ENCODE measurements at regions not wholly inside any gene's neighbourhood (a gene's known extent, or its start where the extent isn't known, plus 50 kb on each side); places are given as distances from the start of the nearest gene placed in this dataset.
"Not testable (repeated sequence)": the region's sequence is repeated elsewhere in the genome, so short reads cannot be mapped to it uniquely, and the experiment has no call there.

- intact Hi-C loops (cut with DNase I): no loop called here
- no peak for ATAC-seq
- no peaks in the 10 kb centered on the region for H3K4me1 ChIP-seq
These were observed 289.2 kb upstream of the PCDH9 start for GRCh38 chr13:67519356-67519755.

GRCh38 chr13:67518785-67519184 lies 288.6 kb upstream of the PCDH9 start:
- Histone ChIP-seq H3K27ac (no peak overlapping the region), H3K36me3 (no peaks in the 10 kb centered on the region), H3K4me3 (no peak overlapping the region), H3K4me1 (no peaks in the 10 kb centered on the region), H3K27me3 (ENCODE audit: low read depth) (no peaks in the 10 kb centered on the region), H3K9me3 (no peaks in the 10 kb centered on the region)
- intact Hi-C loops (cut with DNase I): no loop called here
- DNase-seq (no peak), ATAC-seq (no peak)
- no peak for TF ChIP-seq CTCF (IDR thresholded peaks at IDR 0.05)

More at GRCh38 chr13:67519356-67519755, 289.2 kb upstream of the PCDH9 start:
- Histone ChIP-seq H3K27me3 (ENCODE audit: low read depth) (no peaks in the 10 kb centered on the region), H3K36me3 (no peaks in the 10 kb centered on the region), H3K9me3 (no peaks in the 10 kb centered on the region), H3K4me3 (no peak overlapping the region), H3K27ac (no peak overlapping the region)
- no peak for DNase-seq
- TF ChIP-seq CTCF (IDR thresholded peaks at IDR 0.05): no peak

GRCh38 chr13:67515895-67516294 lies 285.8 kb upstream of the PCDH9 start:
- intact Hi-C loops (cut with DNase I): no loop called here
- no peak overlapping the region for H3K4me3 ChIP-seq
- TF ChIP-seq CTCF (IDR thresholded peaks at IDR 0.05): no peak
- H3K36me3 ChIP-seq: no peaks in the 10 kb centered on the region
- ATAC-seq: no peak
- no peaks in the 10 kb centered on the region for H3K27me3 ChIP-seq (ENCODE audit: low read depth)
- DNase-seq: no peak
- H3K27ac ChIP-seq: no peak overlapping the region
- no peaks in the 10 kb centered on the region for H3K9me3 ChIP-seq
- no peaks in the 10 kb centered on the region for H3K4me1 ChIP-seq

GRCh38 chr13:67509018-67509417 lies 278.9 kb upstream of the PCDH9 start:
- Histone ChIP-seq H3K4me3 (no peak overlapping the region), H3K27me3 (ENCODE audit: low read depth) (no peaks in the 10 kb centered on the region), H3K4me1 (no peaks in the 10 kb centered on the region), H3K9me3 (no peaks in the 10 kb centered on the region), H3K27ac (no peak overlapping the region), H3K36me3 (no peaks in the 10 kb centered on the region)
- no peak for DNase-seq
- no peak for TF ChIP-seq CTCF (IDR thresholded peaks at IDR 0.05)
- intact Hi-C loops (cut with DNase I): no loop called here
- no peak for ATAC-seq

- H3K9me3 ChIP-seq; H3K4me1 ChIP-seq; H3K27ac ChIP-seq; DNase-seq; H3K27me3 ChIP-seq (ENCODE audit: low read depth); H3K4me3 ChIP-seq; ATAC-seq; intact Hi-C loops (cut with DNase I); H3K36me3 ChIP-seq: not testable (repeated sequence)
These were observed 278.1 kb upstream of the PCDH9 start for GRCh38 chr13:67508275-67508674.

GRCh38 chr13:67506407-67506806 lies 276.3 kb upstream of the PCDH9 start:
- Histone ChIP-seq H3K9me3 (no peaks in the 10 kb centered on the region), H3K4me3 (no peak overlapping the region), H3K36me3 (no peaks in the 10 kb centered on the region), H3K27me3 (ENCODE audit: low read depth) (no peaks in the 10 kb centered on the region), H3K27ac (no peak overlapping the region), H3K4me1 (no peaks in the 10 kb centered on the region)
- intact Hi-C loops (cut with DNase I): no loop called here
- no peak for TF ChIP-seq CTCF (IDR thresholded peaks at IDR 0.05)
- ATAC-seq (no peak), DNase-seq (no peak)

All from lower lobe of right lung (tissue), 2 donors.